ENCODE measurements at regions not wholly inside any gene's neighbourhood (a gene's known extent, or its start where the extent isn't known, plus 50 kb on each side); places are given as distances from the start of the nearest gene placed in this dataset.

- DNase-seq, result no peak
Observed at GRCh38 chr6:168737014-168737413, 296.0 kb downstream of the SMOC2 start.

- DNase-seq, result no peak
Observed at GRCh38 chr6:168736039-168736438, 295.1 kb downstream of the SMOC2 start.

GRCh38 chr6:168735268-168735949 is 294.4 kb downstream of the SMOC2 start:
- no peak for DNase-seq

GRCh38 chr6:168734523-168734922 is 293.5 kb downstream of the SMOC2 start:
- DNase-seq, result no peak

- DNase-seq, result no peak
Observed at GRCh38 chr6:168732676-168733075, 291.7 kb downstream of the SMOC2 start.

- no peak for DNase-seq
Observed at GRCh38 chr6:168730931-168731716, 290.1 kb downstream of the SMOC2 start.

- no peak for DNase-seq
Observed at GRCh38 chr6:168728056-168728455, 287.1 kb downstream of the SMOC2 start.

GRCh38 chr6:168726312-168726856 is 285.4 kb downstream of the SMOC2 start:
- DNase-seq, result no peak

- DNase-seq, result no peak
Observed at GRCh38 chr6:168725802-168726201, 284.8 kb downstream of the SMOC2 start.

GRCh38 chr6:168724669-168725570 is 283.9 kb downstream of the SMOC2 start:
- no peak for DNase-seq

- no peak for DNase-seq
Observed at GRCh38 chr6:168724033-168724432, 283.0 kb downstream of the SMOC2 start.

GRCh38 chr6:168722397-168722796 is 281.4 kb downstream of the SMOC2 start:
- no peak for DNase-seq

- no peak for DNase-seq
Observed at GRCh38 chr6:168721571-168721970, 280.6 kb downstream of the SMOC2 start.

GRCh38 chr6:168719901-168720300 is 278.9 kb downstream of the SMOC2 start:
- DNase-seq, result no peak

- DNase-seq, result no peak
Observed at GRCh38 chr6:168718821-168719475, 278.0 kb downstream of the SMOC2 start.

Measured in CD4-positive, alpha-beta T cell treated with Interleukin-15 for 1 hour (primary cell).